ENCODE measurements at regions not wholly inside any gene's neighbourhood (a gene's known extent, or its start where the extent isn't known, plus 50 kb on each side); places are given as distances from the start of the nearest gene placed in this dataset.

DNA sequence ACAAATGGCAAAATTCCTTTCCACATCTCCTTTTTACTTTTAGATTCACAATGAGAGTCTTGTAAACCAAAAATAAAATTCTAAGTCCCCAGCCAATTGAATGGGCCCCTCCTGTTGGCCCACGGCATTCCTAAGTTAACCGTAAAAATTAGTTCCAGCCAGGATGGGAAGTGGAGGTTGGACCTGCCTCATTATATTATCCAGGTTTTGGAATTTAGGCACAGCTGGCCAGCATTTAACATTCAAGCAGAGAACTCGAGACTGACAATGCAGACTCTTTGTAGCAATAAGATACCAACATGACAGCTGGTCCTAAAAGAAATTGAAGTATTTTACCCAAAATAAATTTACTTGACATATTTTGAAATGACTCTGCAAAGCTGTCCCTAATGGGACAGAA lies 321.0 kb upstream of the NAALADL2 start:
- no peak overlapping the region for H3K27ac Mint-ChIP-seq
- DNase-seq (no peak), ATAC-seq (ENCODE audit: low read depth) (no peak)
- no peak for TF ChIP-seq CTCF (IDR thresholded peaks at IDR 0.05)
- ChIA-PET CTCF (no interaction called here), POLR2A (no interaction called here)
- no peaks in the 10 kb centered on the region for H3K4me1 Mint-ChIP-seq
- H3K9me3 Mint-ChIP-seq: no peaks in the 10 kb centered on the region
- intact Hi-C loops (cut with micrococcal nuclease): no loop called here
- H3K4me3 Mint-ChIP-seq: no peak overlapping the region
- H3K27me3 Mint-ChIP-seq: no peaks in the 10 kb centered on the region
- H3K36me3 Mint-ChIP-seq (ENCODE audit: low read depth): no peaks in the 10 kb centered on the region

DNA sequence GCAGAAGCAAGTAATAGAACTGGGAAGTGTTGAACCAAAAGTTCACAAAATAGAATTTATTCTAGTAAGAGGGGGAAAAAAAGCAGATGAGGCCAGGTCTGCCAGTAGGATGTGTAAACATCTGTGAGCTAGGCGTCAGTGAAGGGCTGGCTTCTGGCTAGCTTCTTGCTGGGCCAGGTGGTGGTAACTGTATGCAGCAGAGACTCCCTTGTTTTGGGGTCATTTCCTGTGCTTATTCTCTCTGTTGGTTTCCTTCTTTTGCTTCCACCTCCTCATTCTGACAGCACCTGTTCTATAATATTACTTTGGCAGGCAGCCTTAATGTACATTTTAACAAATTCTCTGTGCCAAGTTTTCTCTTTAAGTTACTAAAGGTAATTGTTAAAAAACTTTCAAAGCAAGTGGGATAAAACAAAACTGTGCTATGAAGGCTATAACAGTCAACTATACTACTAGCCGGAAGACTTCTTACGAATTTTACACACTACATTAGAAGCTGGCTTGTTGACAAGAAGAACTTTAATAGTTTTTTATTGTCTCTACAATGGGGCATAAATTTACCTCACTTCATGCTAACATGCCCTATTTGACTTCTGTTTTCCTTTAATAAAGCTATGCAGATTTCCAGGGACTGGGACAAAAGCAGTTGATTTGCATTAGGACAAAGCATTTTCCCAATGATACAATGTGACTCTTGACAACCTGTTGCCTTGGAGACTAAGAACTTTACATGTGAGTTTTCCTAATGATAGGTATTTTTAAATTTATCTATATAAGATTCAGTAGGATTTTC lies 318.8 kb upstream of the NAALADL2 start:
- Mint-ChIP-seq H3K4me3 (no peak overlapping the region), H3K9me3 (no peaks in the 10 kb centered on the region), H3K27me3 (no peaks in the 10 kb centered on the region), H3K36me3 (ENCODE audit: low read depth) (no peaks in the 10 kb centered on the region), H3K4me1 (no peaks in the 10 kb centered on the region), H3K27ac (no peak overlapping the region)
- POLR2A ChIA-PET: no interaction called here
- no peak for TF ChIP-seq CTCF (IDR thresholded peaks at IDR 0.05)
- no peak for ATAC-seq (ENCODE audit: low read depth)
- CTCF ChIA-PET: no interaction called here
- intact Hi-C loops (cut with micrococcal nuclease): no loop called here
- no peak for DNase-seq

- Mint-ChIP-seq H3K27me3 (no peaks in the 10 kb centered on the region), H3K36me3 (ENCODE audit: low read depth) (no peaks in the 10 kb centered on the region), H3K4me3 (no peak overlapping the region), H3K9me3 (no peaks in the 10 kb centered on the region), H3K27ac (no peak overlapping the region), H3K4me1 (no peaks in the 10 kb centered on the region)
- intact Hi-C loops (cut with micrococcal nuclease): no loop called here
- CTCF ChIA-PET: no interaction called here
- ATAC-seq (ENCODE audit: low read depth) (no peak), DNase-seq (no peak)
- POLR2A ChIA-PET: no interaction called here
- no peak for TF ChIP-seq CTCF (IDR thresholded peaks at IDR 0.05)
Measured at GRCh38 chr3:174541708-174542315, 317.3 kb upstream of the NAALADL2 start.

DNA sequence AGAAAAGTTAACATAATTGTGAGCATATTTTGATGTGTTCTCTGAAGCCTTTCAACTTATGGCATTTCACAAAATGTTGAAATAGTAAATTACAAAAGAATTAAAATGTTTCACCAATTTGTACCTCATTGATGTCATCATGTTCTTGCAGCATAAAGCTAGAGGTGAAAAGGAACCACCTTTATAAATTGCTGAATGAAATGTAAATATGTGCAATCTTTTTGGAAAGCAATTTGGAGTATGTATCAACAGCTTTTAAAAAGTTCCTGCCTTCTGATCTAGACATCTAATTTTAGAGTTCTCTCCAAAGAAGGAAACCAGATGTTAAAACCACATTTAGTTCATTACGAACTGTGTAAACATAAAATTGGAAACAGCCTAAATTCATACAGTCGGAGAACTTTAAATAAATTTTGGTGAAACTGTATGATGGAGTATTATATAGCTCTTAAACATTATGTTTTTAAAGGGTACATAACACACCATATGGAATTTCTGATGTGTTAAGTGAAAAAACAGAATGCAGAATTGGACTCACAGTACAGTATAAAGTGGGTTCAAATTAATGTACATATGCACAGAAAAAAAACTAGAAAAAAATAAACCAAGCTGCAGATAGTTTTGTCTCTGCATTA lies 311.2 kb upstream of the NAALADL2 start:
- Mint-ChIP-seq H3K4me1 (no peaks in the 10 kb centered on the region), H3K4me3 (no peak overlapping the region), H3K27me3 (no peaks in the 10 kb centered on the region), H3K27ac (no peak overlapping the region), H3K9me3 (no peaks in the 10 kb centered on the region), H3K36me3 (ENCODE audit: low read depth) (no peaks in the 10 kb centered on the region)
- CTCF ChIA-PET: no interaction called here
- DNase-seq (no peak), ATAC-seq (ENCODE audit: low read depth) (no peak)
- POLR2A ChIA-PET: interaction anchor here (0.6 kb wide), 1 partner anchor 188 kb away, joined by 3 read pairs; no protein-coding TSS in a partner anchor
- intact Hi-C loops (cut with micrococcal nuclease): no loop called here
- TF ChIP-seq CTCF (IDR thresholded peaks at IDR 0.05): no peak

GRCh38 chr3:174548841-174549623 lies 310.1 kb upstream of the NAALADL2 start:
- CTCF ChIA-PET: no interaction called here
- H3K27ac Mint-ChIP-seq: no peak overlapping the region
- H3K4me1 Mint-ChIP-seq: no peaks in the 10 kb centered on the region
- no peak for ATAC-seq (ENCODE audit: low read depth)
- no peaks in the 10 kb centered on the region for H3K36me3 Mint-ChIP-seq (ENCODE audit: low read depth)
- H3K4me3 Mint-ChIP-seq: no peak overlapping the region
- intact Hi-C loops (cut with micrococcal nuclease): no loop called here
- no peaks in the 10 kb centered on the region for H3K9me3 Mint-ChIP-seq
- H3K27me3 Mint-ChIP-seq: no peaks in the 10 kb centered on the region
- no peak for DNase-seq
- POLR2A ChIA-PET: no interaction called here
- no peak for TF ChIP-seq CTCF (IDR thresholded peaks at IDR 0.05)

Data from activated B cell treated with CpG ODN at 0.5 μM for 24 hours (primary cell).